ENCODE measurements at regions not wholly inside any gene's neighbourhood (a gene's known extent, or its start where the extent isn't known, plus 50 kb on each side); places are given as distances from the start of the nearest gene placed in this dataset.

- TF ChIP-seq CTCF (IDR thresholded peaks at IDR 0.05; ENCODE audit: low read depth, low read length): no peak
- CTCF ChIA-PET: no interaction called here
- Histone ChIP-seq H3K9me3 (ENCODE audit: control insufficient read depth, insufficient read depth, low read length) (no peaks in the 10 kb centered on the region), H3K4me3 (ENCODE audit: low read depth, low read length) (no peak overlapping the region), H3K27ac (ENCODE audit: low read depth, low read length) (no peak overlapping the region), H3K27me3 (ENCODE audit: control insufficient read depth, insufficient read depth, low read length) (no peaks in the 10 kb centered on the region)
- DNase-seq (ENCODE audit: low read depth, low spot score): no peak
- POLR2A ChIA-PET: no interaction called here
These were observed 116.2 kb downstream of the DDX3Y start for GRCh38 chrY:13020839-13021238.

- no peak overlapping the region for H3K4me3 ChIP-seq (ENCODE audit: low read depth, low read length)
- H3K27me3 ChIP-seq (ENCODE audit: control insufficient read depth, insufficient read depth, low read length): no peaks in the 10 kb centered on the region
- ChIA-PET CTCF (no interaction called here), POLR2A (no interaction called here)
- DNase-seq (ENCODE audit: low read depth, low spot score): no peak
- H3K27ac ChIP-seq (ENCODE audit: low read depth, low read length): no peak overlapping the region
- no peaks in the 10 kb centered on the region for H3K9me3 ChIP-seq (ENCODE audit: control insufficient read depth, insufficient read depth, low read length)
- no peak for TF ChIP-seq CTCF (IDR thresholded peaks at IDR 0.05; ENCODE audit: low read depth, low read length)
These were observed 118.9 kb downstream of the DDX3Y start for GRCh38 chrY:13023607-13024006.

- Histone ChIP-seq H3K27me3 (ENCODE audit: control insufficient read depth, insufficient read depth, low read length) (no peaks in the 10 kb centered on the region), H3K27ac (ENCODE audit: low read depth, low read length) (no peak overlapping the region), H3K4me3 (ENCODE audit: low read depth, low read length) (no peak overlapping the region), H3K9me3 (ENCODE audit: control insufficient read depth, insufficient read depth, low read length) (no peaks in the 10 kb centered on the region)
- DNase-seq (ENCODE audit: low read depth, low spot score): no peak
- CTCF ChIA-PET: no interaction called here
- TF ChIP-seq CTCF (IDR thresholded peaks at IDR 0.05; ENCODE audit: low read depth, low read length): no peak
- POLR2A ChIA-PET: no interaction called here
These were observed 119.8 kb downstream of the DDX3Y start for GRCh38 chrY:13024447-13024846.

- CTCF ChIA-PET: no interaction called here
- Histone ChIP-seq H3K9me3 (ENCODE audit: control insufficient read depth, insufficient read depth, low read length) (no peaks in the 10 kb centered on the region), H3K27me3 (ENCODE audit: control insufficient read depth, insufficient read depth, low read length) (no peaks in the 10 kb centered on the region), H3K4me3 (ENCODE audit: low read depth, low read length) (no peak overlapping the region), H3K27ac (ENCODE audit: low read depth, low read length) (no peak overlapping the region)
- TF ChIP-seq CTCF (IDR thresholded peaks at IDR 0.05; ENCODE audit: low read depth, low read length): no peak
- POLR2A ChIA-PET: no interaction called here
- DNase-seq (ENCODE audit: low read depth, low spot score): no peak
These were observed 122.2 kb downstream of the DDX3Y start for GRCh38 chrY:13026906-13027305.

GRCh38 chrY:13040232-13040631 lies 135.6 kb downstream of the DDX3Y start:
- H3K27ac ChIP-seq (ENCODE audit: low read depth, low read length): no peak overlapping the region
- no peaks in the 10 kb centered on the region for H3K27me3 ChIP-seq (ENCODE audit: control insufficient read depth, insufficient read depth, low read length)
- TF ChIP-seq CTCF (IDR thresholded peaks at IDR 0.05; ENCODE audit: low read depth, low read length): no peak
- no peaks in the 10 kb centered on the region for H3K9me3 ChIP-seq (ENCODE audit: control insufficient read depth, insufficient read depth, low read length)
- CTCF ChIA-PET: no interaction called here
- DNase-seq (ENCODE audit: low read depth, low spot score): no peak
- H3K4me3 ChIP-seq (ENCODE audit: low read depth, low read length): no peak overlapping the region
- POLR2A ChIA-PET: no interaction called here

All from AG04450 (cell line).